AG10803 (cell line): ENCODE measurements at regions not wholly inside any gene's neighbourhood (a gene's known extent, or its start where the extent isn't known, plus 50 kb on each side); places are given as distances from the start of the nearest gene placed in this dataset.
A peak's percentile ranks its signal among the peaks of the same experiment; 100 is the strongest.

ENCODE experiments used
- DNase-seq: peaks from one replicate; pipeline ENCODE4 v3.0.0; 2010; ENCODE audit warnings: low read depth
- H3K4me3 ChIP-seq: 2 replicates; pipeline ENCODE4 v1.5.1; 2011; ENCODE audit warnings: mild to moderate bottlenecking, low read length, control low read depth
- TF ChIP-seq, protein P1 (sequence below): conservative IDR thresholded peaks from 2 replicates; pipeline ENCODE4 v1.5.1; 2011; ENCODE audit warnings: mild to moderate bottlenecking, low read length, control low read depth, inconsistent platforms

DNA sequence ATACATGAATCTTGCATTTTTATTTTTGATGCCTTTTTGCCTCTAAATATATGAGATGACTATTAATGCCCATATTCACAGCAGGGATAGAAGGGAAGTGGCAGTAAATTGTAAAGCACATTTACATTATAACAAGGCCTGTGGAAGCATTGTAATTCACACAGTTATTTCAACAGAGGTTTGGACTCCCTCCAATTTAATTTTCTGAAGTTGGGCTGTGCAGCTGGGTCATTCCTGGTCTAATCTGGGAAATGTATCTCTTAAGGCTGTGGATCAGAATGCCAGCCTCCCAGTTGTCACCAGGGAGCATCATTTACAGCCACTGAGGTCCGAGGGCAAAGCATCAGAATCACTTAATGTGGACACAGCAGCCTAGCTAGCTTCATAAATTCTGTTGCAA lies 434.5 kb downstream of the MFSD1 start:
- TF ChIP-seq, protein P1, sequence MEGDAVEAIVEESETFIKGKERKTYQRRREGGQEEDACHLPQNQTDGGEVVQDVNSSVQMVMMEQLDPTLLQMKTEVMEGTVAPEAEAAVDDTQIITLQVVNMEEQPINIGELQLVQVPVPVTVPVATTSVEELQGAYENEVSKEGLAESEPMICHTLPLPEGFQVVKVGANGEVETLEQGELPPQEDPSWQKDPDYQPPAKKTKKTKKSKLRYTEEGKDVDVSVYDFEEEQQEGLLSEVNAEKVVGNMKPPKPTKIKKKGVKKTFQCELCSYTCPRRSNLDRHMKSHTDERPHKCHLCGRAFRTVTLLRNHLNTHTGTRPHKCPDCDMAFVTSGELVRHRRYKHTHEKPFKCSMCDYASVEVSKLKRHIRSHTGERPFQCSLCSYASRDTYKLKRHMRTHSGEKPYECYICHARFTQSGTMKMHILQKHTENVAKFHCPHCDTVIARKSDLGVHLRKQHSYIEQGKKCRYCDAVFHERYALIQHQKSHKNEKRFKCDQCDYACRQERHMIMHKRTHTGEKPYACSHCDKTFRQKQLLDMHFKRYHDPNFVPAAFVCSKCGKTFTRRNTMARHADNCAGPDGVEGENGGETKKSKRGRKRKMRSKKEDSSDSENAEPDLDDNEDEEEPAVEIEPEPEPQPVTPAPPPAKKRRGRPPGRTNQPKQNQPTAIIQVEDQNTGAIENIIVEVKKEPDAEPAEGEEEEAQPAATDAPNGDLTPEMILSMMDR = no peak
- peak; percentile 46 for DNase-seq
- H3K4me3 ChIP-seq = no peak overlapping the region

DNA sequence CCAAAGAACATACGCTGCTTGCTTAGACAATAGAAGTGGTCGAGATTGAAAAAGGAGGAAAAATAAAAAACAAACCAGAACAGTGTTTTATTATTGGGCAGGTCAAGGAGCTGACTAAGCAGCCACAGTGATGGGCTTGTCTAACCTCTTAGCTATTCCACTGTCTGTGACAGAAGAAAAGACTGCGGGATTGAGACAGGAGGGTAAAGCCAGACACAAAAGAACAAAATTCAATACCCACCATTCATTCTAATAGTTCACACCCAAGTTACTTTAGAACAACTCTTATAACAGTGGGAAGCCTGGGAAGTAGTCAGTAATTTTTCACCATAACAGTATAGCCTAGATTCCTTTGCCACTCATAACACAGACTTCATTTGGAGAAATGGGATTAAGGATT lies 435.4 kb downstream of the MFSD1 start:
- DNase-seq = peak; percentile 17
- H3K4me3 ChIP-seq = no peak overlapping the region
- TF ChIP-seq, protein P1 = no peak

DNA sequence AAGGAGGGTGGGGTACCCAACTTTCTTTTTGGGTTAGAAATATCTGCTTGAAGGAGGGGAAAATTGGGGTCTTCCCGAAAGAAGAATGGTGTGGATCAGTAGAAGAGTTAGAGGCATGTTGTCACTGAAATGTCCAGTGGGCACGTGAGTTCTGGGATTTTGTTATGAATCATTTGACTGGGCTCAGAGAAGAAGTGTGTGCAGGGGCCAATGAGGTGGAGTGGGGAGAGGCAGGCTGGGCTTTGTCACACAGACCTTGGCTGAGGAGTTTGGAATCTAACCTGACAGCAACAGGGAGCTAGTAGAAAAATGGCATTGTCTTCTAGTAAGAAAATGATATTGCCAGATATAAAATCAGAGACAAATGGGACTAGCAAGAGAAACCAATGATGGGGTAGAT lies 436.8 kb downstream of the MFSD1 start:
- no peak for DNase-seq
- TF ChIP-seq, protein P1 = no peak
- H3K4me3 ChIP-seq = no peak overlapping the region

DNA sequence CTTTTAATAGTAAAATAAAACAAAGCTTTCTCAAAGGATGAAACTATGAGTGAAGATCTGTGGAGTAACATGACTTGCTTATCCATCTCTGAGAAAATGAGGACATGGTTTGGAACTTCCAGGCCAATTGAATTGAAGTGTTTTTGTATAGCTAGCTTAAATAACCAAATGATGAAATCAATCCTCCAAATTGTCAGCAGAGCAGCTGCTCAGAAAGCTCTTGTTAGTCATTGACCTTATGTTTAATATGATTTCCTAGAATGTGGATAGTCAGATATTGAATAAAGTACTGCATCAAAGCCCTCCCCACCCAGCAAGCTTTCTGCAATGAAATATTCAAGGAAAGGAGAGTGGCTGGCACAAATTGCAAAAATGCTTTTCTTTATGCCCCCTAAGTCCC lies 437.2 kb downstream of the MFSD1 start:
- TF ChIP-seq, protein P1 = no peak
- peak; percentile 56 for DNase-seq
- no peak overlapping the region for H3K4me3 ChIP-seq

DNA sequence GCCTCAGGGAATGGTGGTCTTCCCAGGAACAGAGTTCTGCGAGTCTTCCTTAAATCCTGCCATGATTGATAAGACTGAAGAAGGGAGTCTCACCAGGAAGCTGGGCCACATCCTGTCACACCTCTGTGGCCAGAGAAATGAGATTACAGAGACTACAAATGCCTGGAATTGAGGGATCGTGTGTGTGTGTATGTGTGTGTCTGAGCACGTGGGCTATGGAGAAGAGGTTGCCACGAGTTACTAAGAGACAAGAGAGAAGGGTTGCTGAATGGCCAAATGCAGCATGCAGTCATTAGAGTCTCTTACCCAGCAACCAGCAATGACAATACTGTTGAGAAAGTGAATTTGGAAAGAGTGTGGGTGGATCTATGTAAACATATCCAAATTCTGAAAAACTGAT lies 443.1 kb downstream of the MFSD1 start:
- H3K4me3 ChIP-seq = no peak overlapping the region
- TF ChIP-seq, protein P1 = no peak
- no peak for DNase-seq

DNA sequence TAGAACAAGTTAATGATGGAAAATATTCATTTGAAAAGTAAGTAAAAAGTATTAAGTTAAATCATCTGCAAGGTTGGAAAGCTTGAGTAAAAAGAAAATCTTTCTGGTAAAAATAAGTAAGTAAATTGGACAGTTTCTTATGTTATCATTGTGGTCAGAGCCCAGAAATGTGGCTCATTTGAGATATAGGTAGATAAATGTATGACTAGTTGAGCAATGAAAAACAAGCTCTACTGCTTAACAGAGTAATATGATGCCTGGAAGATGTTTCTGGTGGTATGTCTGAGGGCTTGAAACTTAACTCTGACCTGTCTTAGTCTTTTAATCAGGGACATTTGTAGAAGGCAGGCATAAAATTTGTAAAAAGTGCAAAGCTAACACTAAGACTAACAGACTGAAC lies 444.0 kb downstream of the MFSD1 start:
- no peak for DNase-seq
- TF ChIP-seq, protein P1 = no peak
- H3K4me3 ChIP-seq = no peak overlapping the region

DNA sequence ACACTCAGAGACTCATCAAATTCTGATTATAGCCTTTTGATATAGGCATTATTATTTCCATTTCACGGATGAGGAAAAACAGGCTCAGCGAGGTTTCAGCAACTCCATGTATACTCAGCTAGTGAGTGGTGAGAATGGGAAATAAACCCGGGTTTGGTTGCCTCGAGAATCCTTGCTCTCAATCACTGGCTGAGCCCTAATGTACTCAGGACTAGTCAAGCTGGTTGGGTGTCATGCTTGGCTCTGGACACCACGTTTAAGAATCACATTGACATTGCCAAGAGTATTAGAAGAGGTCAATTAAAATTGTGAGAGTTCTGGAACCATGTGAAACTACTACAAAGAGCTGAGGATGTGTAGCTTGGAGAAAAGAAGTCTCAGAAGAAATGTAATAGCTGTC lies 444.5 kb downstream of the MFSD1 start:
- no peak overlapping the region for H3K4me3 ChIP-seq
- TF ChIP-seq, protein P1 = no peak
- no peak for DNase-seq
